HepG2 (cell line): ENCODE measurements at regions not wholly inside any gene's neighbourhood (a gene's known extent, or its start where the extent isn't known, plus 50 kb on each side); places are given as distances from the start of the nearest gene placed in this dataset.

Experiments used
- ATF2 ChIP-seq: sonication (generic); formaldehyde crosslinking; IDR thresholded peaks from 2 replicates; pipeline ENCODE4 v1.4.0; 2020; ENCODE audit warnings: missing genetic modification reagents
- ESRRA ChIP-seq: sonication (generic); formaldehyde crosslinking; IDR thresholded peaks from 2 replicates; pipeline ENCODE4 v1.5.1; 2020; ENCODE audit warnings: mild to moderate bottlenecking, low read depth, missing genetic modification reagents
- FOXA1 ChIP-seq, 2 experiments: fragments of 450-650 bp in 1 of 2; sonication (generic) in 1 of 2; formaldehyde crosslinking in 1 of 2; IDR thresholded peaks; 2 replicates each; pipeline versions ENCODE4 v1.4.0 to v1.6.1; 2016 to 2020; ENCODE audit warnings: missing genetic modification reagents in 1 of 2
- KDM5A ChIP-seq: fragments of 200-600 bp; sonication (generic); IDR thresholded peaks from 2 replicates; pipeline ENCODE4 v1.7.0; 2018; ENCODE audit warnings: antibody characterized with exemption, mild to moderate bottlenecking, low read length, borderline replicate concordance
- MAFF ChIP-seq: IDR thresholded peaks from 2 replicates; pipeline ENCODE4 v1.6.1; 2011; ENCODE audit warnings: low read depth, low read length, improper control_type of control experiment
- MAFK ChIP-seq, 2 experiments: IDR thresholded peaks in 1 of 2; conservative IDR thresholded peaks in 1 of 2; 2 replicates each; pipeline ENCODE4 v1.6.1; 2011; ENCODE audit warnings: improper control_type of control experiment in 2 of 2, low read length in 2 of 2
- NCOA2 ChIP-seq: sonication (generic); formaldehyde crosslinking; IDR thresholded peaks from 2 replicates; pipeline ENCODE4 v1.8.0; 2022; ENCODE audit warnings: inconsistent platforms
- SKIL ChIP-seq: sonication (generic); formaldehyde crosslinking; IDR thresholded peaks from 2 replicates; pipeline ENCODE4 v1.8.0; 2022; ENCODE audit warnings: missing genetic modification reagents, mild to moderate bottlenecking, moderate library complexity, borderline replicate concordance
- TCF7L2 ChIP-seq: IDR thresholded peaks from 2 replicates; pipeline ENCODE4 v1.6.1; 2011; ENCODE audit warnings: mild to moderate bottlenecking, low read depth, low read length, moderate library complexity

- TF ChIP-seq ATF2 (CRISPR knock-in tag) (no peak), ESRRA (no peak), NCOA2 (no peak), MAFF (no peak), KDM5A (no peak), SKIL (CRISPR knock-in tag) (no peak), TCF7L2 (no peak), FOXA1 (IDR thresholded peaks at IDR 0.05) (no peak), FOXA1 (CRISPR knock-in tag; IDR thresholded peaks at IDR 0.05) (no peak), MAFK (conservative IDR thresholded peaks at IDR 0.05 in 1 of 2, IDR thresholded peaks at IDR 0.05 in 1 of 2; ENCODE audit: low read length in 2 of 2) (no peak)
These were observed 199.4 kb downstream of the ANAPC1 start for GRCh38 chr2:111684611-111685010.
